ENCODE measurements at regions not wholly inside any gene's neighbourhood (a gene's known extent, or its start where the extent isn't known, plus 50 kb on each side); places are given as distances from the start of the nearest gene placed in this dataset.
"Not testable (repeated sequence)": the region's sequence is repeated elsewhere in the genome, so short reads cannot be mapped to it uniquely, and the experiment has no call there.

GRCh38 chr10:3936422-3937040 is 151.5 kb upstream of the KLF6 start:
- DNase-seq: no peak

DNA sequence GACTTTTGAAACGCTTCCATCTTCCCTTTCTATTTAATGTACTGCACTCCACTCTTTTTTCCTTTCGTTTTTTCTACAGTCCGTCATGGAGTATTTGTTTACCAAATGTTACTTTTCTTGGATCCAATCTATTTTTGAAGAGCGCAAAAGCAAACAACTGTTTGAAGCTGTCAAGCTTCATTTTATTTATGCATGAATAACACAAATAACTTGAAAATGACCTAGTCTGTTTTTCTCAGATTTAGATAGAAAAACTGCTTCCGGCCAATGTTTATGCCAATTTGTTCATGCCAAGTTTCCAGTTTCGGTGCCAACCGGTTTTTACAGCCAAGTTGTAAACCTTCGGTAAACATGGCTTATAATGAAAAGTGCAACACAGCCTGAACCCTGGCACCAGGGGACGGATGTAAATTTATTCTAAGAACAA is 150.9 kb upstream of the KLF6 start:
- no peak for DNase-seq

GRCh38 chr10:3935141-3935540 is 150.1 kb upstream of the KLF6 start:
- DNase-seq: peak; percentile 57

GRCh38 chr10:3933733-3934132 is 148.7 kb upstream of the KLF6 start:
- DNase-seq: no peak

DNA sequence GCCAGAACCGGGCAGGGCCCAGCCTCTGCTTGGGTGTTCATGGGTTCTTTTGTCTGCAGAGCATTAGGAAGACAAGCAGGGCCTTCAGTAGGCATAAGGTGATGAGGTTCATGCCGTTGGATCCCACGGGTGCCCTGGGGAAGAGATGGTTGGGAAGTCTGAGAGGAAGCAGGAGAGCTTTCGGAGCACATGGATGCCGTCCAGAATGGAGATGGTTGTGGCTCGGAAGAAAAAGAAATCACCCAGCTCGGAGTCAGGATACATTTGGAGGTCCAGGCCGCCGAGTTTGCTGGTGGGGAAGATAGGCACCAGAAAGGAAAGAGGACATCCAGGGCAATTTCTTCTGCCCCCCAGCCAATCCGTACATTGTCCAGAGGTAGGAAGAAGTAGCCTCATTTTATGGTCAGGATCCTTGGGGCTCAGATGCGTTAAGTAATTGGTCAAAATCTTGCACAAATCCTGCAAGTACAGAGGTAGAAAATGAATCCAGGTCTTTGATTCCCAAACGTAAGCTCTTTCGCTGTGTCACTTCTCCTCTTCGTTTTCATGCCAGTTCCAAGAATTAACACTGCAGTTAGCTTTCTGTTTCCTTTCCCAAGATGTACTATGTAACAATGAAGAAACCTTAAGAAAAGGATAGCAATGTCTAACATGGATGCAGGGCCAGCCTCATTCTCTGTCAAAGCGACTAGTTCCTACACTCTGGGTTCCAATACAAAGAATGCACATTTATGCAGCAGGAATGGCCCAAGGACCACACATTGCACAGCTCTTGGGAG is 147.8 kb upstream of the KLF6 start:
- DNase-seq: no peak

GRCh38 chr10:3931901-3932300 is 146.9 kb upstream of the KLF6 start:
- no peak for DNase-seq

DNA sequence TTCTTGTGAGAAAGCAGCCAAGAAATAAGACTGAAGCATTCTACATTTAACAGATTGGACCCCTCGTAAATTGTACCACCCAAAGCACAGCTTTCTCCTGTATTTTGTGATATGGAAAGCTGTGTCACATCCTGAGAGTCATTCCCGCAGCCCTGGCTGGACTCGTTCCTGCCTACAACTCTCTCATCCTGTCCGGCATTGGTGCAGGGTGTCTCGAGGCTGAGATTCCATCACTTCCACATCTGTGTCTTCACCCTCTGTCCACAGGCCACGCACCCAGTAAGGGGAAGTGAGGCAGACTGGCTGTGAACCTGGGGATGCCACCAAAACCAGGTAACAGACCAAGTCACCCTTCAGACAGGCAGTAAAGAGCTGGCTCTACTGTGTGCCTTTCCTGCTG is 146.2 kb upstream of the KLF6 start:
- DNase-seq: no peak

GRCh38 chr10:3928569-3928968 is 143.6 kb upstream of the KLF6 start:
- no peak for DNase-seq

GRCh38 chr10:3928078-3928477 is 143.1 kb upstream of the KLF6 start:
- DNase-seq: no peak

GRCh38 chr10:3926675-3927525 is 141.9 kb upstream of the KLF6 start:
- no peak for DNase-seq

DNA sequence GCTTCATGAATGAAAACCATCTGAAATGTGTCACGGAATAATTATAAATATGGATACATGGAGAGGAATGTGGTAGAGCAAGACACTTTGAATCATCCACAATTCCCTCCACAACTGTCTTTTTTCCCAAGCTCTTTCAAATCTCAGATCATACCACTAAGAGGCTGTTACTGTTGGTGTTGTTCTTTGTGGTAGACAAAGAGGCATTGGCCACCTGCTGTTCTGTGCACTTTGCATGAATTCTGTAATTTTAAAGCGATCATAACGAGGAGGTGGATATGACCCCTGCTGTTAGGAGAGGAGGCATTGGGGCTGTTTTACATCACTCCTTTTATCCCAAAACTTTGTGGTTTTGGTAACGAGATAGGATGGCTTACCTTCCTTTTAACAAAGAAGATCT is 141.2 kb upstream of the KLF6 start:
- no peak for DNase-seq

GRCh38 chr10:3925184-3925583 is 140.2 kb upstream of the KLF6 start:
- DNase-seq: no peak

- DNase-seq: no peak
Observed at GRCh38 chr10:3924344-3924743, 139.3 kb upstream of the KLF6 start.

- no peak for DNase-seq
Observed at GRCh38 chr10:3923033-3923432, 138.0 kb upstream of the KLF6 start.

GRCh38 chr10:3919709-3920308 is 134.8 kb upstream of the KLF6 start:
- no peak for DNase-seq

GRCh38 chr10:3917392-3917791 is 132.4 kb upstream of the KLF6 start:
- not testable (repeated sequence) for DNase-seq

GRCh38 chr10:3914733-3915132 is 129.7 kb upstream of the KLF6 start:
- DNase-seq: no peak

DNA sequence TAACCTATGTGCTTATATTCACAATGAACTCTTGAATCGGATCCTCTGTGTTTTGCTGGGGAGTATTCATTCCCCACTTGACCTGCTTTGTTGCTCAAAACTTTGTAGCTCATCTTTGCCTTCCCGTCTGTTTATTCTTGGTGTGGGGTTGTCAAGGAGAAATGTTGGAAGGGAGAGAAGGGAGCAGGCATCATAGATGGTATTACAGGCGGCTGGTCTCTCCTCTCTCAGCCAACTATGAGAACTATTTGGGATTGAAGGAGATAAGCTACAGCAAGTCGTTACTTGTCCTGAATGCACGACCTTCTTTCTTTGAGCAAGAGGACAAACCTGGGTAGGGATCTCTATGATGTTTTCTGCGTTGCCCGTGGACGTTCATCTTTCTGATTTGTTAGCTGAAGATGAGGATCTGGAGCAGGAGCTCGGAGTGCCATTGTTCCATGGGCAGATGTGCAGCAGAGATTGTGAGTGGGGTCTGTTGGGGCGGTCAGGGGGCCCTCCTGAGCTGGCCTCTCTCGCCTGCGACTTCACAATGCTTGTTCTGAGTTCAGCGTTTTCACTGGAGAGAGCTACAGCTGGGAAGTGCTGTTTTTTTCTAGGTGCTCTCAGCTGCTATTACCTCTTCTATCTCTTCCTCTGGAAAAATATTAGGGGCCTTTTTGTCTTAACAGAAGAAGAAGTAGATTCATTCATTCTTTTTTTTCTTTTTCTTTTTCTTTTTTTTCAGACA is 126.9 kb upstream of the KLF6 start:
- DNase-seq: no peak

GRCh38 chr10:3911241-3911640 is 126.2 kb upstream of the KLF6 start:
- no peak for DNase-seq

GRCh38 chr10:3909339-3909738 is 124.3 kb upstream of the KLF6 start:
- no peak for DNase-seq

GRCh38 chr10:3908183-3908582 is 123.2 kb upstream of the KLF6 start:
- DNase-seq: no peak

GRCh38 chr10:3907514-3907913 is 122.5 kb upstream of the KLF6 start:
- DNase-seq: no peak

All from left hindlimb (tissue), 1 donor.